ENCODE measurements at regions not wholly inside any gene's neighbourhood (a gene's known extent, or its start where the extent isn't known, plus 50 kb on each side); places are given as distances from the start of the nearest gene placed in this dataset.

GRCh38 chr4:126532527-126532926, 1100.2 kb upstream of the INTU start:
- ChIA-PET CTCF (no interaction called here), POLR2A (no interaction called here)
- ATAC-seq (no peak), DNase-seq (ENCODE audit: low spot score) (no peak)
- H3K36me3 Mint-ChIP-seq = no peaks in the 10 kb centered on the region
- H3K9me3 Mint-ChIP-seq = peaks cover 11% of the 10 kb centered on the region; the same call in 1 of the 2 replicates
- H3K4me3 Mint-ChIP-seq = no peak overlapping the region
- no peak overlapping the region for H3K27ac Mint-ChIP-seq
- peaks cover 12% of the 10 kb centered on the region for H3K4me1 Mint-ChIP-seq
- no peaks in the 10 kb centered on the region for H3K27me3 Mint-ChIP-seq (ENCODE audit: low read depth)
- TF ChIP-seq ZNF425 (CRISPR knock-in tag; conservative IDR thresholded peaks at IDR 0.05) = no peak
- no peak for TF ChIP-seq E2F5 (CRISPR knock-in tag; IDR thresholded peaks at IDR 0.05)
- no peak for TF ChIP-seq ZNF263 (CRISPR knock-in tag; IDR thresholded peaks at IDR 0.05; ENCODE audit: low read depth)
- TF ChIP-seq USF2 (CRISPR knock-in tag; IDR thresholded peaks at IDR 0.05) = no peak
- TF ChIP-seq JUN (CRISPR knock-in tag; IDR thresholded peaks at IDR 0.05) = no peak
- TF ChIP-seq TCF7 (CRISPR knock-in tag; IDR thresholded peaks at IDR 0.05; ENCODE audit: low read depth) = no peak
- no peak for TF ChIP-seq ZNF396 (CRISPR knock-in tag; IDR thresholded peaks at IDR 0.05; ENCODE audit: borderline replicate concordance)
- no peak for TF ChIP-seq HMGA2 (CRISPR knock-in tag; IDR thresholded peaks at IDR 0.05)
- no peak for TF ChIP-seq NFATC4 (CRISPR knock-in tag; IDR thresholded peaks at IDR 0.05)
- TF ChIP-seq SP1 (CRISPR knock-in tag; conservative IDR thresholded peaks at IDR 0.05) = no peak
- TF ChIP-seq ZNF532 (CRISPR knock-in tag; IDR thresholded peaks at IDR 0.05; ENCODE audit: borderline replicate concordance) = no peak
- no peak for TF ChIP-seq MLX (CRISPR knock-in tag; IDR thresholded peaks at IDR 0.05)
- TF ChIP-seq CDX4 (CRISPR knock-in tag; IDR thresholded peaks at IDR 0.05; ENCODE audit: borderline replicate concordance) = no peak
- no peak for TF ChIP-seq ZNF232 (CRISPR knock-in tag; IDR thresholded peaks at IDR 0.05)

GRCh38 chr4:126533146-126533805, 1099.5 kb upstream of the INTU start:
- TF ChIP-seq JUN (CRISPR knock-in tag; IDR thresholded peaks at IDR 0.05) (no peak), MXD4 (CRISPR knock-in tag; IDR thresholded peaks at IDR 0.05; ENCODE audit: borderline replicate concordance) (no peak), TP53 (CRISPR knock-in tag; IDR thresholded peaks at IDR 0.05) (no peak), ZNF121 (CRISPR knock-in tag; IDR thresholded peaks at IDR 0.05) (no peak), ZNF232 (CRISPR knock-in tag; IDR thresholded peaks at IDR 0.05) (no peak), TEAD1 (CRISPR knock-in tag; IDR thresholded peaks at IDR 0.05) (no peak)
- CTCF ChIA-PET = no interaction called here
- no peak for ATAC-seq
- H3K4me3 Mint-ChIP-seq = no peak overlapping the region
- H3K36me3 Mint-ChIP-seq = no peaks in the 10 kb centered on the region
- no peaks in the 10 kb centered on the region for H3K27me3 Mint-ChIP-seq (ENCODE audit: low read depth)
- H3K27ac Mint-ChIP-seq = no peak overlapping the region
- peaks cover 12% of the 10 kb centered on the region for H3K4me1 Mint-ChIP-seq
- H3K9me3 Mint-ChIP-seq = peaks cover 6% of the 10 kb centered on the region; the same call in 1 of the 2 replicates
- no peak for DNase-seq (ENCODE audit: low spot score)
- POLR2A ChIA-PET = no interaction called here
